Nephron (organoid): ENCODE measurements at regions not wholly inside any gene's neighbourhood (a gene's known extent, or its start where the extent isn't known, plus 50 kb on each side); places are given as distances from the start of the nearest gene placed in this dataset.

Experiments used
- H3K27ac Mint-ChIP-seq, 3 experiments: 2 replicates each; pipeline ENCODE4 v1.8.0; 2020; ENCODE audit warnings: mixed read lengths in 3 of 3, mild to moderate bottlenecking in 2 of 3, moderate library complexity in 1 of 3
- H3K27me3 Mint-ChIP-seq: 2 replicates; pipeline ENCODE4 v1.8.0; 2021; ENCODE audit warnings: low read depth, mild to moderate bottlenecking, moderate library complexity, mixed read lengths
- H3K36me3 Mint-ChIP-seq: 2 replicates; pipeline ENCODE4 v1.8.0; 2020; ENCODE audit warnings: low read depth, mixed read lengths
- H3K4me1 Mint-ChIP-seq: 2 replicates; pipeline ENCODE4 v1.8.0; 2020; ENCODE audit warnings: mixed read lengths
- H3K4me3 Mint-ChIP-seq, 3 experiments: 2 replicates each; pipeline ENCODE4 v1.8.0; 2020; ENCODE audit warnings: mild to moderate bottlenecking in 3 of 3, mixed read lengths in 3 of 3, moderate library complexity in 2 of 3
- H3K9me3 Mint-ChIP-seq: 2 replicates; pipeline ENCODE4 v1.8.0; 2020; ENCODE audit warnings: mixed read lengths
- TF ChIP-seq, protein P1 (sequence below), 3 experiments: fragments of 200-600 bp; sonication (generic); IDR thresholded peaks; one replicate each; pipeline ENCODE4 v1.5.0; 2021; ENCODE audit warnings: antibody characterized with exemption in 3 of 3; ENCODE audit not compliant: unreplicated experiment in 3 of 3

DNA sequence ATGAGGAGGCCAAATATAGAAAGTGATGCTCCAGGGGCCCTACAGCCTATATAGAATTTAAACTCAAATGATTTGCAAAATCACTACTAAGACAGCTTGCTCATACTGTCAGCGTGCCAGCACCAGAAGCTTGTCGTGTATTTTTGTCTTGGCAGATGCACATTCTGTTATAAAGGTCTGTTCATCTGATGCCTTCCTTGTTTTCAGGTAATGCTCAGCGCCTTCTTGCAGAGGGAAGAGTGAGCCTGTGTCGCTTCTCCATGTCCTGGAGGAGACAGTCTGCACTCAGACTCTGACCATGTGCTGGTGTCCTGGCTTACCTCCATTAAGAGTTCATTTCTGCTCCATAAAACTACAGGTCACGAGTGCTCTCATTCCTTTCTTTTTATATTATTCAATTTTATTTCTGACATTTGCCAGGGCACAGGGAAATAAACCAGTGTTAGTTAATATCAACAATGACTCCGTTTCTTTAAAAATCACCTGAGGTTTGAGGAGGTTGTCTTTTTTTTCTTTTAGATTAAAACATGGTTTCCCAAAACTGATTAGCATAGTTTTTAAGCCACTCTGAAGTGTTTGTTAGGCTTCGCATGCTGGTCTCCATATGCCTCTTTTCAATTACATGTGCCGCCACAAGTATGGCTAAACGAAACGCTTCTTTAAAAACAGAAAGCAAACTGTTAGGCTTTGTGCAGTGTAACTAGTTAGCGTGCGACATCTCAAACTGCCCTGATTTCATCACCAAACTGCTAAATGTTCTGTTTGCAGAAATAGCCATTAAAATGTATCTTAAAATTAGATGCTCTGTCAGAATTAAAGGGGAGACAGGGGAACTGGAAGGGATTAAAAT, 215.2 kb upstream of the GK2 start:
- Mint-ChIP-seq H3K9me3 (no peaks in the 10 kb centered on the region), H3K36me3 (no peaks in the 10 kb centered on the region), H3K27me3 (no peaks in the 10 kb centered on the region), H3K4me1 (peaks cover 18% of the 10 kb centered on the region), H3K27ac (no peak overlapping the region), H3K4me3 (no peak overlapping the region)
- TF ChIP-seq, protein P1, sequence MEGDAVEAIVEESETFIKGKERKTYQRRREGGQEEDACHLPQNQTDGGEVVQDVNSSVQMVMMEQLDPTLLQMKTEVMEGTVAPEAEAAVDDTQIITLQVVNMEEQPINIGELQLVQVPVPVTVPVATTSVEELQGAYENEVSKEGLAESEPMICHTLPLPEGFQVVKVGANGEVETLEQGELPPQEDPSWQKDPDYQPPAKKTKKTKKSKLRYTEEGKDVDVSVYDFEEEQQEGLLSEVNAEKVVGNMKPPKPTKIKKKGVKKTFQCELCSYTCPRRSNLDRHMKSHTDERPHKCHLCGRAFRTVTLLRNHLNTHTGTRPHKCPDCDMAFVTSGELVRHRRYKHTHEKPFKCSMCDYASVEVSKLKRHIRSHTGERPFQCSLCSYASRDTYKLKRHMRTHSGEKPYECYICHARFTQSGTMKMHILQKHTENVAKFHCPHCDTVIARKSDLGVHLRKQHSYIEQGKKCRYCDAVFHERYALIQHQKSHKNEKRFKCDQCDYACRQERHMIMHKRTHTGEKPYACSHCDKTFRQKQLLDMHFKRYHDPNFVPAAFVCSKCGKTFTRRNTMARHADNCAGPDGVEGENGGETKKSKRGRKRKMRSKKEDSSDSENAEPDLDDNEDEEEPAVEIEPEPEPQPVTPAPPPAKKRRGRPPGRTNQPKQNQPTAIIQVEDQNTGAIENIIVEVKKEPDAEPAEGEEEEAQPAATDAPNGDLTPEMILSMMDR (IDR thresholded peaks at IDR 0.05; ENCODE audit: unreplicated experiment in 3 of 3): no peak

DNA sequence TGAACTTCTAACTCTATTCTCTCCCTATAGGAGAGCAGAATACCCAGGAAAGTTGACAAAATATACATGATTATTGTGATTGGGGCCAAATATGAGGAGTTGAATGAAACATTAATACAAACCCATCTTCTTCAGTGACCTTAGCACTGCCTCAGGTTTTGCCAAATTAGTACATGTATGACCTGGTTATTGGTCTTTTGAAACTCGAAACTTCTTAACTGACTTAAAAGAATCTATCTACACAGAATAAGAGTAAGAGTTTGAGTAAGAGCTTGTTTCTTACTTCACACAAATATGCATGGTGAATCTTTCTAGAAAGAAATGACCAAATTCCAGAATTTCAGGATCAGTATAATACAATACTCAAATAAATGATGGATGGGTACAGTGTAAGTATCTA, 213.0 kb upstream of the GK2 start:
- H3K36me3 Mint-ChIP-seq: no peaks in the 10 kb centered on the region
- H3K27ac Mint-ChIP-seq: no peak overlapping the region
- H3K27me3 Mint-ChIP-seq: no peaks in the 10 kb centered on the region
- peaks cover 18% of the 10 kb centered on the region for H3K4me1 Mint-ChIP-seq
- H3K4me3 Mint-ChIP-seq: no peak overlapping the region
- TF ChIP-seq, protein P1 (IDR thresholded peaks at IDR 0.05; ENCODE audit: unreplicated experiment in 3 of 3): no peak
- no peaks in the 10 kb centered on the region for H3K9me3 Mint-ChIP-seq

DNA sequence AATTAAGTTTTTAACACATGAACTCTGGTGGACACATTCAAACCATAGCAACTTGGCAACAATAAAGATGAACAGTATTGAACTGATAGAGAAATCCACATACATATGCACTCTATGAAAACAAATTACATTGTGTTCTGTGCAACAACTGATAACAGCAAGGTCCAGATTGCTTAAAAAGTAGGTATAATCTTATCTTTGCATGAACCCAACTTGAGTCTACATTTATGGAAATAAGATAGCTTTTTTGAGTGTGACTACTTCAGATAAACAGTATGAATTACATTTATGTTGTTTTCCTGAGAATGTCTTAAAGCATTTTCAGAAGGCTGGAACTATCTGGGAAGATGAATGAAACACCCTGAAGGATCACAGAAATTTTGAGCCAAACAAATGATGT, 212.6 kb upstream of the GK2 start:
- TF ChIP-seq, protein P1 (IDR thresholded peaks at IDR 0.05; ENCODE audit: unreplicated experiment in 3 of 3): no peak
- Mint-ChIP-seq H3K27me3 (no peaks in the 10 kb centered on the region), H3K27ac (no peak overlapping the region), H3K36me3 (no peaks in the 10 kb centered on the region), H3K4me1 (peaks cover 14% of the 10 kb centered on the region), H3K9me3 (no peaks in the 10 kb centered on the region), H3K4me3 (no peak overlapping the region)

DNA sequence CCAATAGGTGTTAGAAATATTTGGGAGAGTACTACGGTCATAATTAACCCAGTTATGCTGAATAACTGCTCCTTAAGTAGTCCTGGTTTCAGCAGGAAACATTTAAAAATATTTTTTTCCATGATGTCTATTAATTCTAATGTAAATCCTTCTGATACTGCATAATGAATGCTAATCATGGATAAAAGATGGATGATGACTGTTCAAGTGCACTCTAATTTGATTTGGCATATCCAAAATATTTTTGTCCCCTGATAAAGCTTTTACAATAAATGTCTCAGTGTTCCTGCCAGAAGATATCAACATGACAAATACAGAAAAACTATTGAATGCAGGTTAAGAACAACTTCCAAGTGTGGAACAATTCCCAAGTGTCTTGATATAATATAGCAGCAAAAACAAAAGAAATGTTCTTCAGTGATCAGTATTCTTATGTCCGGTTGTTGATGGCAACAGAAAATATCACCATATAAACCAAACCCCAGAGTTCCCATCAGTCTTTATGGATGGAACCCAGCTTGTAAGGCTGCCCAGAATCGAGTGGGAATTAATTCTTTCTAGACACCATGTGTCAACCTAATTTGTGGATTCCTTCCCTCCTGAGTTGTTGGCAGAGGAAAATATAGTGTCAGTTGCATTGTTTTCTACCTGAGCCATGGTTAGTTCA, 205.4 kb upstream of the GK2 start:
- no peaks in the 10 kb centered on the region for H3K9me3 Mint-ChIP-seq
- no peak overlapping the region for H3K4me3 Mint-ChIP-seq
- no peaks in the 10 kb centered on the region for H3K36me3 Mint-ChIP-seq
- TF ChIP-seq, protein P1 (IDR thresholded peaks at IDR 0.05; ENCODE audit: unreplicated experiment in 3 of 3): no peak
- no peaks in the 10 kb centered on the region for H3K27me3 Mint-ChIP-seq
- H3K27ac Mint-ChIP-seq: no peak overlapping the region
- peaks cover 16% of the 10 kb centered on the region for H3K4me1 Mint-ChIP-seq

DNA sequence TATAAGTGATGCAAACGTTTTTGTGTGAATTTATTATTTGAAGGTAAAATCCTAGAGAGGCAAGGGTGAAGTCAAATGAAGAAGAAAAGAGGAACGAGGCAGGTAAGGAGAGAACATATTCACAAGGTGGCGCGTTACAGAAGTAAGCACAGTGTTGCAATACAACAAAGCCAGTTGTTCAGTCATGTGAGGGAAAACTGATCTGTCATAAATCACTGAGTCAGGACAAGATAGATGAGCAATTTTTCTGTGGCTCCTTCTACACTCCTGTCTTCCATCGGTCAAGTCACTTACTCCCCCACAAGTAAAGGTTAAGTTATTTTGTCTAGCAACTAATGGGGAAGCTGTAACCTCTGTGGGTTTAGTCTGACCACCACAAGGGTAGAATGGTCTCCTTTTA, 203.0 kb upstream of the GK2 start:
- Mint-ChIP-seq H3K9me3 (no peaks in the 10 kb centered on the region), H3K36me3 (no peaks in the 10 kb centered on the region), H3K4me3 (no peak overlapping the region), H3K27ac (no peak overlapping the region), H3K27me3 (no peaks in the 10 kb centered on the region), H3K4me1 (peaks cover 16% of the 10 kb centered on the region)
- TF ChIP-seq, protein P1 (IDR thresholded peaks at IDR 0.05; ENCODE audit: unreplicated experiment in 3 of 3): no peak
